ENCODE measurements at regions not wholly inside any gene's neighbourhood (a gene's known extent, or its start where the extent isn't known, plus 50 kb on each side); places are given as distances from the start of the nearest gene placed in this dataset.
"Not testable (repeated sequence)": the region's sequence is repeated elsewhere in the genome, so short reads cannot be mapped to it uniquely, and the experiment has no call there.

GRCh38 chr2:111457191-111457590 is 336.5 kb downstream of the BCL2L11 start:
- TF ChIP-seq CTCF, POLR2A (IDR thresholded peaks at IDR 0.05): not testable (repeated sequence)

Data from Peyer's patch (tissue), 4 donors.